ENCODE measurements at regions not wholly inside any gene's neighbourhood (a gene's known extent, or its start where the extent isn't known, plus 50 kb on each side); places are given as distances from the start of the nearest gene placed in this dataset.

GRCh38 chr16:64718486-64718885, 403.4 kb downstream of the CDH11 start:
- TF ChIP-seq CTCF (IDR thresholded peaks at IDR 0.05), result no peak
- TF ChIP-seq POLR2AphosphoS5 (IDR thresholded peaks at IDR 0.05; ENCODE audit: low read depth, low read length), result no peak
- TF ChIP-seq, protein P1, sequence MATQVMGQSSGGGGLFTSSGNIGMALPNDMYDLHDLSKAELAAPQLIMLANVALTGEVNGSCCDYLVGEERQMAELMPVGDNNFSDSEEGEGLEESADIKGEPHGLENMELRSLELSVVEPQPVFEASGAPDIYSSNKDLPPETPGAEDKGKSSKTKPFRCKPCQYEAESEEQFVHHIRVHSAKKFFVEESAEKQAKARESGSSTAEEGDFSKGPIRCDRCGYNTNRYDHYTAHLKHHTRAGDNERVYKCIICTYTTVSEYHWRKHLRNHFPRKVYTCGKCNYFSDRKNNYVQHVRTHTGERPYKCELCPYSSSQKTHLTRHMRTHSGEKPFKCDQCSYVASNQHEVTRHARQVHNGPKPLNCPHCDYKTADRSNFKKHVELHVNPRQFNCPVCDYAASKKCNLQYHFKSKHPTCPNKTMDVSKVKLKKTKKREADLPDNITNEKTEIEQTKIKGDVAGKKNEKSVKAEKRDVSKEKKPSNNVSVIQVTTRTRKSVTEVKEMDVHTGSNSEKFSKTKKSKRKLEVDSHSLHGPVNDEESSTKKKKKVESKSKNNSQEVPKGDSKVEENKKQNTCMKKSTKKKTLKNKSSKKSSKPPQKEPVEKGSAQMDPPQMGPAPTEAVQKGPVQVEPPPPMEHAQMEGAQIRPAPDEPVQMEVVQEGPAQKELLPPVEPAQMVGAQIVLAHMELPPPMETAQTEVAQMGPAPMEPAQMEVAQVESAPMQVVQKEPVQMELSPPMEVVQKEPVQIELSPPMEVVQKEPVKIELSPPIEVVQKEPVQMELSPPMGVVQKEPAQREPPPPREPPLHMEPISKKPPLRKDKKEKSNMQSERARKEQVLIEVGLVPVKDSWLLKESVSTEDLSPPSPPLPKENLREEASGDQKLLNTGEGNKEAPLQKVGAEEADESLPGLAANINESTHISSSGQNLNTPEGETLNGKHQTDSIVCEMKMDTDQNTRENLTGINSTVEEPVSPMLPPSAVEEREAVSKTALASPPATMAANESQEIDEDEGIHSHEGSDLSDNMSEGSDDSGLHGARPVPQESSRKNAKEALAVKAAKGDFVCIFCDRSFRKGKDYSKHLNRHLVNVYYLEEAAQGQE (IDR thresholded peaks at IDR 0.05; ENCODE audit: insufficient read depth in 1 of 2, low read depth in 2 of 2, low read length in 1 of 2), result no peak
- TF ChIP-seq SIN3A (IDR thresholded peaks at IDR 0.05; ENCODE audit: borderline replicate concordance, insufficient read depth, low read depth, low read length), result no peak
- no peak for TF ChIP-seq TCF7L2 (IDR thresholded peaks at IDR 0.05; ENCODE audit: low read depth, low read length)
